ENCODE measurements at regions not wholly inside any gene's neighbourhood (a gene's known extent, or its start where the extent isn't known, plus 50 kb on each side); places are given as distances from the start of the nearest gene placed in this dataset.

GRCh38 chr21:24260751-24261150 is 1346.5 kb downstream of the MRPL39 start:
- H2AFZ ChIP-seq (ENCODE audit: low read depth, low read length) = no peak overlapping the region
- no peaks in the 10 kb centered on the region for H3K27me3 ChIP-seq (ENCODE audit: insufficient read depth, low read depth, low read length)
- H3K79me2 ChIP-seq (replicated peaks; ENCODE audit: insufficient read depth, low read length) = no peaks in the 10 kb centered on the region
- no peaks in the 10 kb centered on the region for H3K9me2 ChIP-seq (ENCODE audit: insufficient read depth, low read length)
- no peak overlapping the region for H3K4me2 ChIP-seq (ENCODE audit: low read length)
- H4K20me1 ChIP-seq (ENCODE audit: insufficient read depth) = no peaks in the 10 kb centered on the region
- H3K36me3 ChIP-seq (ENCODE audit: insufficient read depth, low read length) = no peaks in the 10 kb centered on the region
- H3K27ac ChIP-seq (ENCODE audit: low read length) = no peak overlapping the region
- H3K4me3 ChIP-seq (ENCODE audit: low read length) = no peak overlapping the region
- H3K9me3 ChIP-seq (ENCODE audit: low read length) = no peaks in the 10 kb centered on the region
- TF ChIP-seq EP300 (conservative IDR thresholded peaks at IDR 0.05; ENCODE audit: poor library complexity, severe bottlenecking) = no peak
- TF ChIP-seq RAD21 (conservative IDR thresholded peaks at IDR 0.05) = no peak
- no peaks in the 10 kb centered on the region for H3F3A ChIP-seq (ENCODE audit: insufficient read depth, low read length, poor library complexity, severe bottlenecking)
- H3K9ac ChIP-seq (ENCODE audit: low read length) = no peak overlapping the region

GRCh38 chr21:24259241-24259640 is 1348.0 kb downstream of the MRPL39 start:
- H2AFZ ChIP-seq (ENCODE audit: low read depth, low read length) = no peak overlapping the region
- H3K27ac ChIP-seq (ENCODE audit: low read length) = no peak overlapping the region
- H3K9me3 ChIP-seq (ENCODE audit: low read length) = no peaks in the 10 kb centered on the region
- H4K20me1 ChIP-seq (ENCODE audit: insufficient read depth) = no peaks in the 10 kb centered on the region
- H3F3A ChIP-seq (ENCODE audit: insufficient read depth, low read length, poor library complexity, severe bottlenecking) = no peaks in the 10 kb centered on the region
- no peak overlapping the region for H3K4me2 ChIP-seq (ENCODE audit: low read length)
- H3K79me2 ChIP-seq (replicated peaks; ENCODE audit: insufficient read depth, low read length) = no peaks in the 10 kb centered on the region
- no peaks in the 10 kb centered on the region for H3K9me2 ChIP-seq (ENCODE audit: insufficient read depth, low read length)
- no peak overlapping the region for H3K9ac ChIP-seq (ENCODE audit: low read length)
- TF ChIP-seq SMC3 (conservative IDR thresholded peaks at IDR 0.05; ENCODE audit: poor library complexity) = no peak
- no peak for TF ChIP-seq EP300 (conservative IDR thresholded peaks at IDR 0.05; ENCODE audit: poor library complexity, severe bottlenecking)
- no peak for TF ChIP-seq EZH2 (IDR thresholded peaks at IDR 0.05; ENCODE audit: borderline replicate concordance, insufficient read depth, low read length, poor library complexity, severe bottlenecking)
- no peak for TF ChIP-seq CTCF (IDR thresholded peaks at IDR 0.05; ENCODE audit: poor library complexity, severe bottlenecking)
- no peak for TF ChIP-seq MXI1 (conservative IDR thresholded peaks at IDR 0.05; ENCODE audit: poor library complexity, severe bottlenecking)
- no peak for TF ChIP-seq TAF1 (IDR thresholded peaks at IDR 0.05; ENCODE audit: low read depth)
- no peak for TF ChIP-seq RAD21 (conservative IDR thresholded peaks at IDR 0.05)
- no peak for TF ChIP-seq REST (IDR thresholded peaks at IDR 0.05; ENCODE audit: borderline replicate concordance)
- no peak for TF ChIP-seq POLR2AphosphoS5 (IDR thresholded peaks at IDR 0.05)
- no peak overlapping the region for H3K4me3 ChIP-seq (ENCODE audit: low read length)
- H3K36me3 ChIP-seq (ENCODE audit: insufficient read depth, low read length) = no peaks in the 10 kb centered on the region
- no peaks in the 10 kb centered on the region for H3K27me3 ChIP-seq (ENCODE audit: insufficient read depth, low read depth, low read length)

- Histone ChIP-seq H3K9me2 (ENCODE audit: insufficient read depth, low read length) (no peaks in the 10 kb centered on the region), H3K4me2 (ENCODE audit: low read length) (no peak overlapping the region), H3K27ac (ENCODE audit: low read length) (no peak overlapping the region), H3K36me3 (ENCODE audit: insufficient read depth, low read length) (no peaks in the 10 kb centered on the region), H3K27me3 (ENCODE audit: insufficient read depth, low read depth, low read length) (no peaks in the 10 kb centered on the region), H3K79me2 (replicated peaks; ENCODE audit: insufficient read depth, low read length) (no peaks in the 10 kb centered on the region), H2AFZ (ENCODE audit: low read depth, low read length) (no peak overlapping the region), H4K20me1 (ENCODE audit: insufficient read depth) (no peaks in the 10 kb centered on the region), H3K4me3 (ENCODE audit: low read length) (no peak overlapping the region), H3K9me3 (ENCODE audit: low read length) (no peaks in the 10 kb centered on the region), H3K9ac (ENCODE audit: low read length) (no peak overlapping the region), H3F3A (ENCODE audit: insufficient read depth, low read length, poor library complexity, severe bottlenecking) (no peaks in the 10 kb centered on the region)
- TF ChIP-seq EZH2 (IDR thresholded peaks at IDR 0.05; ENCODE audit: borderline replicate concordance, insufficient read depth, low read length, poor library complexity, severe bottlenecking) (no peak), CTCF (IDR thresholded peaks at IDR 0.05; ENCODE audit: poor library complexity, severe bottlenecking) (no peak)
These were observed 1351.7 kb downstream of the MRPL39 start for GRCh38 chr21:24255591-24255990.

All from neural cell (in vitro differentiated cells).